HG03025 (cell line): ENCODE measurements at regions not wholly inside any gene's neighbourhood (a gene's known extent, or its start where the extent isn't known, plus 50 kb on each side); places are given as distances from the start of the nearest gene placed in this dataset.
"Not testable (repeated sequence)": the region's sequence is repeated elsewhere in the genome, so short reads cannot be mapped to it uniquely, and the experiment has no call there.

Source experiments
- ATAC-seq: cut with Tn5 transposase; IDR thresholded peaks from one replicate; pipeline ENCODE4 v1.9.1; 2021; ENCODE audit warnings: mild to moderate bottlenecking, moderate library complexity; ENCODE audit not compliant: unreplicated experiment, low FRiP score

DNA sequence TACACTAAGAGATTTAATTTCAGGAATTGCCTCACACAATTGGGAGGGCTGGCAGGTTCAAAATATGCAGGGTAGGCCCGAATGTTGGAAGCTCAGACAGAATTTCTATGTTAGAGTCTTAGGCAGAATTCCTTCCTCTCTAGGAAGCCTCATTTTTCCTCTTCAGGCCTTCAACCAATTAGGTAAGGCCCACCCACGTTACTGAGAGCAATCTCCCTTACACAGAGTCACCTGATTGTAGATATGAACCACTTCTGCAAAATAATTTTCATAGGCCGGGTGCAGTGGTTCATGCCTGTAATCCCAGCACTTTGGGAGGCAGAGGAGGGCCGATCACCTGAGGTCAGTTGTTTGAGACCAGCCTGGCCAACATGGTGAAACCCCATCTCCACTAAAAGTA is 50.2 kb upstream of the HIVEP1 start:
- no peak for ATAC-seq

DNA sequence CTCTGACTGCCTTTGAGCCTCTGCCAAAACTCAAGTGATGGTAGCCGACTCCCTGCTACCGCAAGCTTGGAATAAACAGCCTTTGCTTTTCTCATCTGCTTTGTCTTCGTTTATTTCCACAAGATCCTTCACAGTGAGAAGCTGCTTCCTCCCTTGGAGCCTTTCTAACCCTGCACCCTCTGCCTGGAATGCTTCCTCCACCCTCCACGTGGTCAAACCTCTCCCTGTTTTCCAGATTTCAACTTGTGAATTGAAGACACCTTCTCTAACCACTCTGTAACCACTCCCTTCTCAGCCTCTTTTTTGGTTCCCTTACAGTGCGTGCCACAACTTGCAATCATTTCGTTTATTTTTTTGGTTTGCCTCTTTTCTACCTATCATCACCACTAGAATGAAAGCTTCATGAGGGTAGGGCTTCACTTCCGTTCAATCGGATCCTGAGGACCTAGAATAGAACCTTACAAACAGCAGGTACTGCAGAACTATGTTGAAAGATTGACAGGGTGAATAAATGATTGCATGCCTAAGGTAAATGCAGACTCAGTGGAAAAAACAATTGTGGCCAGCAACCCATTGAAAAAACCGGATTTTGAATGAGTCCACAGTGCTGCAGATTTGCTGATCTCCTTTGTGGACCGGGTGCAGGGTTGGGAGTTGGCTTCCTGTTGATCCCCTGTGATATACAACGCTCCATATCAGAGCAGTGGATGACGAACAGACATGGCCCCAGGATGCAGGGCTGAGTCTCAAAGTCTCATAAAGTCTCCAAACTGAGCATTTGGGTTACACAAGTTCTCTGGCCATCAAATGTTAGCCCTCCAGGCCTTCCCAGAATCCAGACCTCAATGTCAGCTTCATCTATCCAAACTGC is 51.0 kb upstream of the HIVEP1 start:
- no peak for ATAC-seq

DNA sequence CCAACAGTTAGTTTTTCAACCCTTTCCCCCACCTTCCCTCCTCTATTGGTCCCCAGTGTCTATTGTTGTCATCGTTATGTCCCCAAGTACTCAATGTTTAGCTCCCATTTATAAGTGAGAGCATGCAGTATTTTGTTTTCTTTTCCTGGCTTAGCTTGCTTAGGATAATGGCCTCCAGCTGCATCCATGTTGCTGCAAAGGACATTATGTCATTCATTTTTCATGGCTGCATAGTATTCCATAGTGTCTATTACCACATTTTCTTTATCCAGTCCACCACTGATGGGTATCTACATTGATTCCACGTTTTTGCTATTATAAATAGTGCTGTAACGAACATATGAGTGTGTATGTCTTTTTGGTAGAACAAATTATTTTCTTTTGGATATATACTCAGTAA is 55.3 kb upstream of the HIVEP1 start:
- ATAC-seq = no peak

DNA sequence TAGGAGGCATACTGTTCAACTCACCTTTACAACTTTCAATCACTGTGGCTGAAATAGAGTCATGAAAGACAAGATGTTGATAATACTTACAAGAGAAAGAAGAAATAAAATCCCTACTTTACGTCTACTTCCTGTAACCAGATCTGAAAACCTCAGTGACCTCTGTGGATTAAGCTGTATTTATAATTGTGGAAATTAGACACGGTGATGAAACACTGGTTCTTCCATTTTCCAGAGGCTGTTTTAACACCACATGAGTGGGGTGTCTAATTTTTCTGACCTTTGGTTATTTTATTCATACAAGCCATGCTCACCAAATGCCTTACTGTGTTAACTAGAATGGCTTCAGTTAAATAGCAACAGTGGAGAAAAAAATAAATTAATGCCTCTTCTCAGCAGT is 58.5 kb upstream of the HIVEP1 start:
- no peak for ATAC-seq

DNA sequence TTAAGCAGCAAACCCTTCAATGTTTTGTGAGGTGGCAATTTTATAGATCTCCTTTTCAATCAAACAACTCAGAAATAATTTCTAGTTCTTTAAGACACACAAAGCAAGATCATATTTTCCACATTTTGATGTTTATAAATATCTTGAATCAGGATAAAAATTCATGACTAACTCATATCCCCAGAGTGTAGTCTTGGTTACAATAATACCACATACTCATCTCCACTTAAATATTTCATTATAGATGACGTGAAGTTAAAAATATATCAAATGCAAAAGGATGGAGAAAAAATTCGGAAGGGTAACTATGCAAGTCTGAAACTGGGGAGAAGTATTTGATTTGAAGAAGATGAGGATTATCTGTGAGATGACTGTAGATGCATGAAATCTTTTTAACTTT is 59.8 kb upstream of the HIVEP1 start:
- ATAC-seq = no peak

DNA sequence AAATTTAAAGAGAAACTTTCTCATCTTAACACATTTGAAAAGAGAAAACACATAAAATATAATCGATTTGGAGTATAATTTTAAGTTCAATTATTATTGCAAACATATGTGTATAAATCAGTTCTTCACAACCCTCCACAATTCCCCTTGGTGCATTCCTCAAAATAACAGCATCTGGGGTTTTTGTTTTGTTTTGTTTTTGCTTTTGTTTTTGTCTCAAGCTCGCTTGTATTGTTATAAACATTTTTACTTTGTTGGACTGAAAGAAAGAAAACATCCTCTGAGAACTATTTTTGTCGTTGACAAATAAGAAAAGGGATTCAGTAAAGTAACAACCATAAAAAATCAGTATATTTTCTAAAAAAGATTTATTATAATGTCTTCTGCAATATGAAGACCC is 60.2 kb upstream of the HIVEP1 start:
- no peak for ATAC-seq

DNA sequence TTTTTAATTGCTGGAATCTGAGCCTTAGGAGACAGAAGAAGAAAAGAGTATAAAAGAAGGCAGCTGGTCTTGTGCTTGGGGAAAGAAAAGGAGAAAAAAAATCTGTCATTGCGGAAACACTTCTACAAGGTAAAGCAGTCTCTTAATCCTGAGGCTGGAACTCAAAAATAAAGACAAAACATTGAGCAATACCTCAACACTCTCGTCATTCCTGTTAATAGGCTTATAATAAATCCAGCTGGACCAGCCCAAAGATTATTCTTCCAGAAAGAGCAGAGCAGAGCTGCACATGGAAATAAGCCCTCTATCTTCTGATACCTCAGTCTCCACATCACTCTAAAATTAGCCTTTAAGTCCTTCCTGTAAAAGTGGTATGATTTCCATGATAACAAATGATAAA is 62.0 kb upstream of the HIVEP1 start:
- no peak for ATAC-seq

DNA sequence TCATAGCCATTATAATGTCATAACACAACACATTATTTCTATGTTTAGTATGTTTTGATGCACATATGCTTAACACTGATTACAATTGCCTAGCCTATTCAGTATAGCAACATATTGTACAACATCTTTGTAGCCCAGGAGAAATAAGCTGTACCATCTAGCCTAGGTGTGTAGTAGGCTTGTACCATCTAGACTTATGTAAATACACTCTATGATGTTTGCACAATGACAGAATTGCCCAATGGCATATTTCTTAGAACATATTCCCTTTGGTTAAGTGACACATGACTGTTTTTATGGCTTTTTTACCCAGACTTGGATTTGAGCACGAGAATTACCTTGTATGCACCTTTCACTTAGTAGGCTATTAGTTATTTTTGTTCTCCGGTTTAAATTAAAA is 64.5 kb upstream of the HIVEP1 start:
- ATAC-seq = no peak

DNA sequence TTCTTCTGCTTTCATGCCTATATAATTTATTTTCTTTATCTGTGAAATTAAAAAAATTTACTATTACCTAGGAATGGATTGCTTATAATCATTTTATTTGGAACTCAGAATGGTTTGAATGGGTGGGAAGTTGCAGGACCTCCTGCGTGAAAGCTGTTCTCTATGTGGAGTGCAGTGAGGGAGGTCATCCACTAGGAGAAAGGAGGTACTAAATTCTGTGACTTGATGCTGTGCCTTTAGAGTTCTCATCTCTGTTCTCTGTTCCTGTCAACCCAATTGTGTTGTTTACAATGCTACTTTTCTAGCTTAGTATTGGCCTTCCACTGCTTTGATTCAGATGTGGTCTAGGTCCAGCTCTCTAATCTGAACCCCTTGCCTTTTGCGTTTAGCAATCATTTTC is 65.0 kb upstream of the HIVEP1 start:
- no peak for ATAC-seq

DNA sequence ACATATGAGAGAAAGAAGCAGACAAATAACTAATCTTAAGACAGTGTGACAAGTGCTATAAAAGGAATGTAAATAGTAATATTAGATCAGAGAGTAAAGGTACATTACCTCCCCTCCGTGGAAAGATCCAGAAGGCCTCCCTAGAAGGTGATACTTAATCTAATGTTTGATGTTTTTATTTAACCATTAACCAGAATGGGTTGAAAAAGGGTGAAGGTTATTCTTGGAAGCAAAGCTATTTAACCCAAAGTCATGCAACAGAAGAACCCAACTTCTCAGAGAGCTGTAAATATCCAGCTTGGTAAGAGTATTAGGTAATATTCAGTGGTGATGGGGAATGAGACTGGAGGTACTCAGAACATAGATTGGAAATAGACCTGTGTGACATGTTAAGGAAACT is 68.0 kb upstream of the HIVEP1 start:
- no peak for ATAC-seq

DNA sequence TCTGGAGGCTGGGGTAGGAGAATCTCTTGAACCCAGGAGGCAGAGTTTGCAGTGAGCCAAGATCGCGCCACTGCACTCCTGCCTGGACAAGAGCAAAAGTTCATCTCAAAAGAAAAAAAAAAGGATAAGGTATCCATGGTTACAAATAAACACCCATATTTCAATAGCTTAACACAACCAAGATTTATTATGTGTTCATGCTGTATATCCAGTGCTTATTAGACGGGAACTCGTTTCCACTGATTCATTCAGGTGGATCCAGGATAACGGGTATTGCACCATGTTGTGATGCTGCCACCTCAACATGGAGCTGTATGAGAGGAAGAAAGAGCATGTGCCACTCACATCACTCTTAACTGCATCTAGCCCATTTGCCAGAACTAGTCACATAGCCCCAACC is 69.1 kb upstream of the HIVEP1 start:
- ATAC-seq = no peak

DNA sequence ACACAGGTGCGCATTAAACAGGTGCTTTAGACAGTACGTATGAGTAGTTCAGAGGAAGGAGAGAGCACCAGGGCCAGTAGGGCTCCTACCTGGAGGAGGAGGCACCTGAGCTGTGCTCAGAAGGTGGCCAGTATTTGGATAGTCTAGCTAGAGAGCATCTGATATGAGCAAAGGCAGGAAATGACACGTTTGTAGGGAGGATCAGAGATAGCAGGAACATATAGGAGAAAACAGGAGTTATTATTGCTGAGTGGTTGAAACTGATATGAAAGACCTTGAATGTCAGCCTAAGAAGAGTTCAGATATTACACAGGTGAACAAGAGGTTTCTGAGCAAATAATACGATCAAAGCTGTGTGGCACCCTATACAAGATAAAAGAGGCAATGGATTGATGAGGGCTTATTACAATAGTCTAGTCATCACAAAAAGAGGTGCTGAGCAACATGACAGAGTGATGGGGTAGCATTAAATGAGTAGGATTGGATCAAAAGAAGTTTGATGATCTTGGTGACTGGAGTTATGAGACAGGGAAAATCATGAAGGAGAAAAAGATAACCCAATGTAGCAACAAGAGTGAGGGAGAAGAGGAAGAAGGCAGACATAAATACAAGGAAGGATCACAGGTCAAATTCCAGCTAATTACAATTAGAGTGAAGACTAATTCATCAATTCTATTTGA is 69.8 kb upstream of the HIVEP1 start:
- ATAC-seq = no peak

DNA sequence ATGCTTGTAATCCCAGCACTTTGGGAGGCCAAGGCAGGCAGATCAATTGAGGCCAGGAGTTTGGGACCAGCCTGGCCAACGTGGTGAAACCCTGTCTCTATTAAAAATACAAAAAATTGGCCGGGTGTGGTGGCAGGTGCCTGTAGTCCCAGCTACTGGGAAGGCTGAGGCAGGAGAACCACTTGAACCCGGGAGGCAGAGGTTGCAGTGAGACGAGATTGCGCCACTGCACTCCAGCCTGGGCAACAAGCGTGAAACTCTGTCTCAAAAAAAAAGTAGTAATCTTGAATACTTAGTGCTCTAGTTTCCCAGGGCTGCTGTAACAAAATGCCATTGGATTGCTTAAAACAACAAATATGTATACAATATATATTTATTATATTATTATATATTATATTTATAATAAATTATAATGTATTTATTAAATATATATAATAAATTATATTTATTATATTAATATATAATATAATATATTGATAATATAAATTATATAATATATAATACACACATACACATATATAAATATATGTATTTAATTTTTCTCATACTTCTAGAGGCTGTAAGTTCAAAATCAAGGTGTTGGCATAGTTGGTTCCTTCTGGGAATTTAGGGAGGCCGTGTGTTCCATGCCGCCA is 71.5 kb upstream of the HIVEP1 start:
- ATAC-seq = not testable (repeated sequence)

DNA sequence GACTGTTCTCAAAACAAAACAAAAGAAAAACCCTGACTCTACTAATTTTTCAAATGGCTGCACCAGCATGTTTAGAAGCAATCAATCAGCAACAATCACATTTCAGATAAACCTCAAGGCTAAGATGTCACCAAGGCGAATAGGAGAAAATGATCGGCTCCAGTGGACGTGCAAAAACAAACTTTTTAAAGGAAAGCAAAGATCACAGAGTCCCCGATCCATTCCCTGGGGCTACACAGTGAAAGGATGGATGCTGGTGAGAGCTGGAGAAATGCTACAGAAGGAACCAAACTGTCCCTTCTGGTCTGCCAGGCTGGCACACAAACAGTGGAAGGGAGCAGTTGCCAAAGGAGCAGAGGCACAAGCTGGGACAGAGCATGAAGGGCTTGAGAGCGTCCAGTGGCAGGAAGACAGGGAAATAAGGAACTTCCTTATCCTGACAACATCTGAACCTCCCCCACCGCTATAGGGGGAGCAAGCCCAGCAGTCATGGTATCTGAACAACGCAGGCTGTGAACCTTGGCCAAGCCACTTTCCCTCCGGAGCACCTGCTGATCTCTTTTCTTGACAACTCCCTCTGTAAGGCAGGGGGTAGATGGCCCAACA is 73.7 kb upstream of the HIVEP1 start:
- ATAC-seq = no peak

DNA sequence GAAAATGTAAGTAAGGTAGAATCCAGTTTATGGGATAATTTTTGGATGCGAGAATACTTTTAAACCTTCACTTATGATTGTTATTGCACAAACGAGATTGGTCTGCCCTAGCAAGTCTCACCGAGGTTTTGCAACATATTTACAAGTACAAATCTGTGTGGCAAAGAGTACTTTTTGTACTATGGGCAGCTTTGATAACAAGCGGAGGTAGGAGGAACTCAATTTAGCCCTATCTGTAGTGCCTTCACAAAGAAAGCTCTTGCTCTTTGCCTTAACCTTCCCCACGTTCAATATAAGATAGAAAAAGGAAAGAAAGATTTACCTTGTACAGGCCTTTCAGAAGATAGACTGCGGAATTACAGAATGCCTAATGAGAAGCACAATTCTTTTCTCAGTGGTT is 77.5 kb upstream of the HIVEP1 start:
- no peak for ATAC-seq

DNA sequence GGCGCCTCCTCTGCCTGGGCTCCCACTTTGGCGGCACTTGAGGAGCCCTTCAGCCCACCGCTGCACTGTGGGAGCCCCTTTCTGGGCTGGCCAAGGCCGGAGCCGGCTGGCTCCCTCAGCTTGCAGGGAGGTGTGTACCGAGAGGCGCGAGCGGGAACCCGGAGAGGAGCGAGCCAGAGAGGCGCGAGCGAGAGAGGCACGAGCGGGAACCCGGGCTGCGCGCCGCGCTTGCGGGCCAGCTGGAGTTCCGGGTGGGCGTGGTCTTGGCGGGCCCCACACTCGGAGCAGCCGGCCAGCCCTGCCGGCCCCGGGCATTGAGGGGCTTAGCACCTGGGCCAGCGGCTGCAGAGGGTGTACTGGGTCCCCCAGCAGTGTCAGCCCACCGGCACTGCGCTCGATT is 79.2 kb upstream of the HIVEP1 start:
- not testable (repeated sequence) for ATAC-seq

DNA sequence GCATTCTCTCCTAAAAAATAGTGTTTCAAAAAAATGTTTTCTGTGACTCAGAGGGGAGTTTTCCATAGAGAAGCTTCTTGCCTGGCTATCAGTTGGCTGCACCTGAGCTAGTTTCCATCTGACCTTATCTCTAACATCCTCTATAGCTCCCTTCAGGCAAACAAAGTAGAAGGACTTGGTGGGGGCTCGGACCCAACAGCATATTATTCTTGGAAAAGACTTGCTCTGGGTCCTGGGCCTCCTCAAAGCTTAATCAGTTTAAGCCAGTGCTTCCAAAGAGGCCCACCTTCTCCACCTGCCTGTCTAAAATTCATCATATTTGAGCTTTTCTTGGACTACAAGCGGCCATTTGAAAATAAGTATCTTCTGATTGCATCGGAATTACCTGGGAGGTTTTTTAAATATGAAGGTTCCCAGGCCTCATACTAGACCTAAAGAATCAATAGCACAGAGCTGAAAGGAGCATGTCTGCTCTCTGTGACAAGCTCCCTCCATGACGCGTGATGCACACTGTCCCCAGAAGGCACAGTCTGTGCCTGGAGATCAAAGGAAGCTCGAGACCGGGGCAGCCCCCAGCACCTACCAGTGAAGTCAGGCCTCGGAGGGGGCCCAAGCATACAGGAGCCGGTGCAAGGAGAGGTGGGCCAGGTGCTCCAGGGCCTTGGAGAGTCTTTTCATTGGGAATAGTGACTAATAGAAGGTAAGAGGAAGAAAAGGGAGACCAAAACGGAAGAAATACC is 80.6 kb upstream of the HIVEP1 start:
- ATAC-seq = no peak

DNA sequence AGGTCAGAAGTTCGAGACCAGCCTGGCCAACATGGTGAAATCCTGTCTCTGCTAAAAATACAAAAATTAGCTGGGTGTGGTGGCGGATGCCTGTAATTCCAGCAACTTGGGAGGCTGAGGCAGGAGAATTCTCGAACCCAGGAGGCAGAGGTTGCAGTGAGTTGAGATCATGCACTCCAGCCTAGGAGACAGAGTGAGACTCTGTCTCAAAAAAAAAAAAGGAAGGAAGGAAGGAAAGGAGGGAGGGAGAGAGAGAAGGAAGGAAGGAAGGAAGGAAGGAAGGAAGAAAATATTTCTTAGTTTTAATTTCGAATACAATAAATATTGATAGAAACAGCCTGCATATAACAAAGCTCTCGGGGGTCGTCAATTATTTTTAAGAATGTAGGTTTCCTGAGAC is 81.3 kb upstream of the HIVEP1 start:
- not testable (repeated sequence) for ATAC-seq

DNA sequence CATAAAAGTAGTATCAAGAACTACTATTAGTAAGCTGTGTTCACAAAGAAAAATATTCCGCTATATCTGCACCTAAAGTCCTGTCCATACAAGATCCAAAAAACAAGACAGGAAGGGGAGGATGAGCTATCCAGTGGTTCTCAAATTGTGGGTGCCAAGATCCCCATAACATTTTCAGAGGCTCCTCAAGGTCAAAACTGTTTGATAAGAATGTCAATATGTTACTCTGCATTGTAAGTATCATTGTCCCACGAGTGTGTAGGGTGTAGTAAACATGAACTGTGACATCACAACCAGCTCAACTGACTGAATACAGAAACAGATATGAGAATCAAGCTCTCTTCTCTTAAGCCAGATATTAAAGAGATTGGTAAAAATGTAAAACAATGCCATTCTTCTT is 81.9 kb upstream of the HIVEP1 start:
- no peak for ATAC-seq

DNA sequence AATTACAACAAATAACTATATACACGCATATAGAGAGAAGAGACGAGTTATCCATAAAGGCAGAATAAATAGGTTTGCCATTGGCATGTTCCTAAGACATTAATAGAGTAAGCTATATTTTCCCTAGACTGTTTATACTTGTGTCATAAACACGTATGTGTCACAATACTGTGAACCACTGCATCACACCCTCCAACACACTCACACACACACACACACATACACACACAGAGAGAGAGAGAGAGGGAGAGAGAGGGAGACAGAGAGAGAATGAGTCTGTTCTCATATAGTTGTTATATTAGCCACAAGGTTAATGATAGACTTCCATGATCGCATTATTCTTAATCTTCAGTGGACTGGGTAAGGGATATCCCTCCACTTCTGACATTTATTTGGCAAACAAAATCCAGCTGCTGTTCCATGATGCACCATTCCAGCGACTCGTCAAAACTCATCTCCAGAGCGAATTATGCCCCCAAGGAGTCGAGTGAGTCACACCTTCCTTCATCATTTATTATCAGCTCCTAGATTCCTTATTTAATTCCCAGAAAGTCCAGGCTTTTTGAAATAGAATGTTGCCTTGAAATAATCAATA is 82.8 kb upstream of the HIVEP1 start:
- no peak for ATAC-seq
